HUES48 (cell line): ENCODE measurements at regions not wholly inside any gene's neighbourhood (a gene's known extent, or its start where the extent isn't known, plus 50 kb on each side); places are given as distances from the start of the nearest gene placed in this dataset.
"Not testable (repeated sequence)": the region's sequence is repeated elsewhere in the genome, so short reads cannot be mapped to it uniquely, and the experiment has no call there.

Source experiments
- H3K27ac ChIP-seq: one replicate; pipeline ENCODE4 v1.7.0; 2013; ENCODE audit warnings: low read depth, low read length, inconsistent platforms
- H3K27me3 ChIP-seq: 2 replicates; pipeline ENCODE4 v1.6.1; 2013; ENCODE audit warnings: mild to moderate bottlenecking, low read length; ENCODE audit not compliant: control insufficient read depth, insufficient read depth
- H3K36me3 ChIP-seq: 2 replicates; pipeline ENCODE4 v1.6.1; 2013; ENCODE audit warnings: low read length; ENCODE audit not compliant: control insufficient read depth, insufficient read depth
- H3K4me1 ChIP-seq: 2 replicates; pipeline ENCODE4 v1.6.1; 2013; ENCODE audit warnings: mild to moderate bottlenecking, low read length; ENCODE audit not compliant: control insufficient read depth, insufficient read depth
- H3K4me3 ChIP-seq: 2 replicates; pipeline ENCODE4 v1.5.1; 2013; ENCODE audit warnings: mild to moderate bottlenecking, low read depth, low read length
- H3K9ac ChIP-seq: 2 replicates; pipeline ENCODE4 v1.6.1; 2013; ENCODE audit warnings: mild to moderate bottlenecking, low read depth, low read length, moderate library complexity
- H3K9me3 ChIP-seq: 2 replicates; pipeline ENCODE4 v1.6.1; 2013; ENCODE audit warnings: low read length; ENCODE audit not compliant: control insufficient read depth, insufficient read depth

DNA sequence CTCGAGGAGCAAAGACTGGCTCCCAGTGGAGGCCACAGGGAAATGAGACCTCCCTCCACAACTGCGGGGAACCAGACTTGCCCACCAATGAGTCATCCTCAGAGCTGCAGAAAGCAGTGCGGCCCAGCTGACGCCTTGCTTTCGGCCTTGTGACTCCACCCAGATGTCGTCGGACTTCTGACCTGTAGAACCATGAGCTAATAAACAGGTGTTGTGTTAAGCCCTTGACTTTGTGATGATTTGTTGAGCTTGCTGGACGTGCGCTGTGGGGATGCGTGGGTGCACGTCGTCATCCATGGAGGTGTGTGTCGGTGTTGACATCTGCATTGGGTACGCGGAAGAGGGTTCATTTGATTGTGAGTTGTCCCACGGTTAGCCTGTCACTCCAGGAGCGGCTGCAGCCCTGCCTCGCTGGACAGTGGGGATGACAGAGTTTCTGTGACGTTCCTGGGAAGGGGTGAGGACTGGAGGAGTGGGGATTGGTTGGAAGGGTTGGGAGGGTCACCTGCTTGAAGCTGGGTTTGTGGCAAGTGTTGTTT, 154.1 kb downstream of the SH3BP4 start:
- no peaks in the 10 kb centered on the region for H3K4me1 ChIP-seq
- no peak overlapping the region for H3K27ac ChIP-seq
- no peaks in the 10 kb centered on the region for H3K27me3 ChIP-seq
- H3K9ac ChIP-seq, result no peak overlapping the region
- no peaks in the 10 kb centered on the region for H3K36me3 ChIP-seq
- H3K9me3 ChIP-seq, result no peaks in the 10 kb centered on the region
- no peak overlapping the region for H3K4me3 ChIP-seq

DNA sequence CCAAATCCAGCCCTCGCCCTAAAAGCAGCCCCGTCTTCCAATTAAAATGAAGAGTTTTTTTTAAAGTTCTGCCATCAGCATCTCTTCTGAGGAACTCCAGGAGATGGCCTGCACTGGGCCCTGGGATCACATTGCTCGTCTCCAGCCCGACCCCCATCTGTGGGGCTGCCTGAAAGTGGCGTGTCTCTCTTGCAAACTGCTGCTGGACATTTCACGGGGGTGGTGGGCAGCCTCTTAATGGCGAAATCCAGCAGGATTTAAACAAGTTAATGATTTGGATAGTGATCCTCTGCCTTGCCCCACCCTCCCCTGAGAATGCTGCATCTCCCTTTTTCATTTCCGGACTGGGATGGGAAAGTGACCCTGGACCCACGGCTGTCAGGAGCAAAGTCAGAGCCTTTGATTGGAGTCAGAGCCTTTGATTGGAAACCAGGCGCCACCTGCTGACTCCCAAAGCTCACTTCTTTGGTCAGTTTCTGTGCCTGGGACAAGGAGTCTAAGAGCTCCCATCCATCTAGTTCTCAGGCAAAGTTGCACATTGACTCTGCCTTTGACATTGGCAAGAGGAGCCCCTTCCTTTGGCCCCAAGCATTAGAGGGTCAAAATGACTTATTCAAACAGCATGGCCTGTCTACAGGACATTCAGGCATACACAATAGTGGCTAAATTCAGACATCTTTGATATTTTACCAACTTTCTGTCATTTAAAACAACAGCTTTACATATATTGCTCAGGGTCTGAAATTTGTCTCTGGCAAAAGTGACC, 155.2 kb downstream of the SH3BP4 start:
- Histone ChIP-seq H3K4me1 (no peaks in the 10 kb centered on the region), H3K9me3 (no peaks in the 10 kb centered on the region), H3K4me3 (no peak overlapping the region), H3K27me3 (no peaks in the 10 kb centered on the region), H3K9ac (no peak overlapping the region), H3K36me3 (no peaks in the 10 kb centered on the region), H3K27ac (no peak overlapping the region)

DNA sequence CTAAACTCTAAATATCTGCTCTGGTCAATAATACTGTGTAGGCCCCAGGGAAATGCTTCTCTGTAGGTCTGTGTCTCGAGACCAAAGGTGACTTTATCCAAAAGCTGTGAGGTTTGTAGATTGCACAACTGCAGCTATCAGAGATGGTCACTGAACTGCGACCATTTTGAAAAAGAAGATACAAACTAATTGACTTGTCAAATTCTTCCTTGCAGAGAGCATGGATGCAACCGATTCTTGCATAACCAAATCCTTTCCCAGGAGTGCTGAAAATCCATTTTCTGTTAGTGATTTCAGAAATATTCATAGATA, 155.8 kb downstream of the SH3BP4 start:
- Histone ChIP-seq H3K4me3 (no peak overlapping the region), H3K27ac (no peak overlapping the region), H3K9me3 (no peaks in the 10 kb centered on the region), H3K36me3 (no peaks in the 10 kb centered on the region), H3K27me3 (no peaks in the 10 kb centered on the region), H3K9ac (no peak overlapping the region), H3K4me1 (no peaks in the 10 kb centered on the region)

GRCh38 chr2:235109561-235109960, 157.7 kb downstream of the SH3BP4 start:
- H3K27me3 ChIP-seq, H3K27ac ChIP-seq, H3K36me3 ChIP-seq, H3K9ac ChIP-seq, H3K4me1 ChIP-seq, H3K4me3 ChIP-seq, H3K9me3 ChIP-seq: not testable (repeated sequence)

- H3K27ac ChIP-seq, result no peak overlapping the region
- no peaks in the 10 kb centered on the region for H3K27me3 ChIP-seq
- no peaks in the 10 kb centered on the region for H3K36me3 ChIP-seq
- H3K4me3 ChIP-seq, result no peak overlapping the region
- H3K9ac ChIP-seq, result no peak overlapping the region
- H3K4me1 ChIP-seq, result peaks cover 9% of the 10 kb centered on the region; the same call in 1 of the 2 replicates
- H3K9me3 ChIP-seq, result no peaks in the 10 kb centered on the region
Measured at GRCh38 chr2:235112365-235112764, 160.5 kb downstream of the SH3BP4 start.

- Histone ChIP-seq H3K4me3 (no peak overlapping the region), H3K27me3 (no peaks in the 10 kb centered on the region), H3K9ac (no peak overlapping the region), H3K9me3 (no peaks in the 10 kb centered on the region), H3K36me3 (no peaks in the 10 kb centered on the region), H3K4me1 (peaks cover 9% of the 10 kb centered on the region; the same call in 1 of the 2 replicates), H3K27ac (no peak overlapping the region)
Measured at GRCh38 chr2:235113854-235114253, 162.0 kb downstream of the SH3BP4 start.

DNA sequence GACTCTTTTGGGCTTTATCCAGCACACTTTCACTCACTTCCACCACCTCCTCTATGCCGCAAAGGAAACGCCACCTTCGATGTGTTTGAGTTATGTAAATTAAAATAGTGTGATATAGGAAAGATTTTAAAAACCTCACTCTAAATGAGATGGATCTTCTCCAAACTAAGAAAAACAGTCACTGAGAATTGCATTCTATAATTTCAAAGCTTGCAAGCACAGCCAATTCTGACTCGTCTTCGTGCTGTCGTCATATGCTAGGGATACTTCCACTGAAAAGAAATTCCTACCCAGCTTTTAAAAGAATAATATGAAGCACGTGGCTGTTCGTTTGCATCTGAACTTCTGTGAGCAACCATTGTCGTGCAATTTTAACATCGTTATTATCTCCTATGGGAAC, 162.5 kb downstream of the SH3BP4 start:
- H3K4me3 ChIP-seq, result no peak overlapping the region
- no peak overlapping the region for H3K27ac ChIP-seq
- no peaks in the 10 kb centered on the region for H3K9me3 ChIP-seq
- no peaks in the 10 kb centered on the region for H3K27me3 ChIP-seq
- H3K4me1 ChIP-seq, result peaks cover 9% of the 10 kb centered on the region; the same call in 1 of the 2 replicates
- no peak overlapping the region for H3K9ac ChIP-seq
- H3K36me3 ChIP-seq, result no peaks in the 10 kb centered on the region

DNA sequence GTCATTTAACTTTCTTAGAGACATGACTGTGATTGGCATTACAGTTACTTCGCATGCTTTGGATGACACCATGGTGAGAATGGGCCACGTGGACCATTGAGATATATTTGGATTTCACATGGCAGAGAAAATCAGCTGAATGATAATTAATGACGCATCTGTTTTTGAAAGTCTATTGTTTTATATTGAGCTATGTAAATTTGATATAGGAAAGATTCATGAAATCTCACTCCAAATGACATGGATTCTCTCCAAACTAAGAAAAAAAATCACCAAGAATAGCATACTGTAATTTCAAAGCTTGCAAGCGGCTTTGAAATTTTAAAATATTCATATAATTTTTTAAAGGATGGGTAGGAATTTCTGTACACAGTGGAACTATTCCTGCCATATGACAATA, 163.7 kb downstream of the SH3BP4 start:
- H3K36me3 ChIP-seq, result no peaks in the 10 kb centered on the region
- no peaks in the 10 kb centered on the region for H3K9me3 ChIP-seq
- peaks cover 11% of the 10 kb centered on the region for H3K27me3 ChIP-seq
- no peak overlapping the region for H3K9ac ChIP-seq
- H3K4me1 ChIP-seq, result peaks cover 9% of the 10 kb centered on the region; the same call in 1 of the 2 replicates
- no peak overlapping the region for H3K4me3 ChIP-seq
- H3K27ac ChIP-seq, result no peak overlapping the region

- peaks cover 26% of the 10 kb centered on the region for H3K27me3 ChIP-seq
- H3K36me3 ChIP-seq, result no peaks in the 10 kb centered on the region
- no peak overlapping the region for H3K27ac ChIP-seq
Measured at GRCh38 chr2:235116885-235117492, 165.2 kb downstream of the SH3BP4 start.

GRCh38 chr2:235126768-235127167, 175.0 kb downstream of the SH3BP4 start:
- no peaks in the 10 kb centered on the region for H3K36me3 ChIP-seq
- peaks cover 6% of the 10 kb centered on the region; the same call in 1 of the 2 replicates for H3K4me1 ChIP-seq
- peak overlapping the region; percentile 55 for H3K27ac ChIP-seq
- H3K4me3 ChIP-seq, result no peak overlapping the region
- H3K27me3 ChIP-seq, result peaks cover 97% of the 10 kb centered on the region
- no peaks in the 10 kb centered on the region for H3K9me3 ChIP-seq
- no peak overlapping the region for H3K9ac ChIP-seq

More at GRCh38 chr2:235116885-235117492, 165.2 kb downstream of the SH3BP4 start:
- no peaks in the 10 kb centered on the region for H3K9me3 ChIP-seq
- no peak overlapping the region for H3K9ac ChIP-seq
- H3K4me1 ChIP-seq, result peaks cover 9% of the 10 kb centered on the region; the same call in 1 of the 2 replicates
- no peak overlapping the region for H3K4me3 ChIP-seq

DNA sequence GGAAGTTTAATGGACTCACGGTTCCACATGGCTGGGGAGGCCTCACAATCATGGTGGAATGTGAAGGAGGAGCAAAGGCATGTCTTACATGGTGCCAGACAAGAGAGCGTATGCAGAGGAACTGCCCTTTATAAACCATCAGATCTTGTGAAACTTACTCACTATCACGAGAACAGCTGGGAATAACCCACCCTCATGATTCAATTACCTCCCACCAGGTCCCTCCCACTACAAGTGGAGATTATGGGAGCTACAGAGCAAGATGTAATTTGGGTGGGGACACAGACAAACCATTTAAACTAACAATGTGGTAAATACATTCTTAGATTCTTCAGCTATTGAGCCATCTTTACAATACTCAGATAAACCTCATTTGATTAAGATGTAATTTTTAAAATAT, 176.1 kb downstream of the SH3BP4 start:
- no peak overlapping the region for H3K27ac ChIP-seq
- no peak overlapping the region for H3K9ac ChIP-seq
- H3K36me3 ChIP-seq, result no peaks in the 10 kb centered on the region
- no peaks in the 10 kb centered on the region for H3K9me3 ChIP-seq
- H3K4me3 ChIP-seq, result no peak overlapping the region
- H3K27me3 ChIP-seq, result peaks cover 88% of the 10 kb centered on the region
- peaks cover 6% of the 10 kb centered on the region; the same call in 1 of the 2 replicates for H3K4me1 ChIP-seq
